ENCODE measurements at regions not wholly inside any gene's neighbourhood (a gene's known extent, or its start where the extent isn't known, plus 50 kb on each side); places are given as distances from the start of the nearest gene placed in this dataset.

GRCh38 chr19:31897292-31897691, 448.1 kb upstream of the ZNF507 start:
- no peak for DNase-seq

DNA sequence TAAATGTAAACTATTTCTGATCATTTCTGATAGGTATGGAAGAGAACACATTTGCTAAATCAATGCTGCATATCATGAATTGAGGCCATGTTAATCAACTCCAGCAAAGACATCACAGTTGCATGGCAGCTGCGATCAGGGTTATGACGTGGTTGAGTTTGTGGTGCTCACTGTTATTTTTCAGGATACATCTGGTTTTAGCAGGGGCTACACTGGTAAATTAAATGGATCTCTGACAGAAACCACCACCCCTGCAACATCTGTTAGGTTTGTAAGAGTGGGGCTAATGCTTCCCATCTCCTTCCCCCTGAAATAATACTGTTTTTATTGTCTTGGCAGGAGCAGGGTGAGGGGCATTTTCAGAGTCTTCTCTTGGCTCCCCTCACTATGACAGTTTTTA, 444.4 kb upstream of the ZNF507 start:
- DNase-seq: no peak

- no peak for DNase-seq
Observed at GRCh38 chr19:31902821-31903220, 442.6 kb upstream of the ZNF507 start.

DNA sequence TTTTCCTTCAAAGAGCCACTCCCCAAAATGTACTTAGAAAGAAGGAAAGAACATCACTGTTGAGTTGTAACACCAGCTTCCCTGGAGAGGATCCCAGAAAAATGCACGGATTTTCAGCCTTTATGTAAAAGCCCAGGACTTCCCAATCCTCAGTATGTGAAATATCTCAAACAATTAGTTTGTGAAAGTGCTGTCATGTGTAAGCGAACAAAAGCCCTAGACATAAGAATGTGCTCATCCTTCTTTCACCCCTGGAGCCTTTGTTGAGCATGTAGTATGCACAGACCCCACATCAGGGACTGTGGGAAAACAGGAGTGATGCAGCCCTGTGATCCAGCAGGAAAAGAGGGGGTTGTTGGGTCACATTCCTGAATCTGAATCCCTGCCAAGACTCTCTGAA, 441.4 kb upstream of the ZNF507 start:
- no peak for DNase-seq

GRCh38 chr19:31906111-31906871, 439.1 kb upstream of the ZNF507 start:
- no peak for DNase-seq

GRCh38 chr19:31907661-31908060, 437.7 kb upstream of the ZNF507 start:
- no peak for DNase-seq

GRCh38 chr19:31908080-31908479, 437.3 kb upstream of the ZNF507 start:
- no peak for DNase-seq

- no peak for DNase-seq
Observed at GRCh38 chr19:31908496-31909225, 436.7 kb upstream of the ZNF507 start.

GRCh38 chr19:31910224-31910623, 435.2 kb upstream of the ZNF507 start:
- DNase-seq: no peak

- no peak for DNase-seq
Observed at GRCh38 chr19:31911577-31911976, 433.8 kb upstream of the ZNF507 start.

GRCh38 chr19:31913103-31913661, 432.2 kb upstream of the ZNF507 start:
- DNase-seq: no peak

DNA sequence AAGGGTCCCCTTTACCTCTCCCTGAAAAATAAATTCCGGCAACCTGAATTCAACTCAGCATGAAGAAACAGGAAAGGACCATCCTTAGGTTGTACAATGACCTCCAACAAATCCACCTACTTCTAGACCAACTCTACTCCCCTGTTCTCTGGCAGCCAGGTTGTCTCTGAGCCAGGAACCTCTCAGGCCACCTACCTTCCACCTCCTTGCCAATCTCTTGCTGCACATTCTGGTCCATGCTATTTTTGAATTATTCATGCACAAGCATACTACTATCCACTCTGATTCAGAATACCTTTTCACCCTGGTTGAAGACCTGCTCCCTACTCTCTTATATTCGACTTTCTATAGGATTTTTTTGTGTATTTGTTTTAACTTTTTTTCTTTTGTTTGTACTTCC, 415.0 kb upstream of the ZNF507 start:
- DNase-seq: no peak

- DNase-seq: no peak
Observed at GRCh38 chr19:31937983-31938382, 407.4 kb upstream of the ZNF507 start.

DNA sequence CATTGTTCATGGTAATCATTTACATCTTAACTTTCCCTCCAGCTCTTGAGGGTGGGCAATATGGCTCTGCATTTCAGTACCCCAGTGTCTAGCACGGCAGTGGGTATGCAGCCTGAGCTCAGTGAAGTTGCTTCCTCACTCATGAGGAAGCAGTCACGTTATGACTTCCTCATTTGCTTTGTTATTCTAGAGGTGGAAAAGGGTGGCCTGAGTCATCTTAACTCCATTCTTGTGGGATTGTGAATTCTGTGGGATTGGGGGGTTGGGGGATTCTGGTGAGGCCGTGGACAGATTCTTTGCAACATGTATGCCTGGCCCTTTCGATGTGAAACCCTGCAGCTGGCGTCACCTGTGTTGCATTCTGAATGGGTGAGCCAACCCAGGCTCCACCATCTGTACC, 406.7 kb upstream of the ZNF507 start:
- DNase-seq: no peak

DNA sequence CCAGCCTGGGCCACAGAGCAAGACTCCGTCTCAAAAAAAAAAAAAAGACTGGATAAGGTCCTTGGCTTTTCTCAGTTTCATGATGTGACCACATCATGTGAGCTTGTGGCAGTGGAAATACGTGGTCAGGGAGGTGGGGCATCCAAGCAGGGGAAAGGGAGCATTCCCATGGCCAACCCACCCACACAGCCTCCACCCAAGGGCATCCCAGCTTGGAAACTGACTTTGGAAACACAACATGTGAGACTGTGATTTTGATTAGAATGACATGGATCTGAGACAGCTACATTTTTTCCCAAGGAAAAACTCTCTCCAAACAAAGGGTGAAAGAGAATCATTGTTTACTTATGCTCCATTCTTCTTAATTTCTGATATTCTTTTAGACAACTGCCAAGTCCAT, 405.0 kb upstream of the ZNF507 start:
- DNase-seq: no peak

DNA sequence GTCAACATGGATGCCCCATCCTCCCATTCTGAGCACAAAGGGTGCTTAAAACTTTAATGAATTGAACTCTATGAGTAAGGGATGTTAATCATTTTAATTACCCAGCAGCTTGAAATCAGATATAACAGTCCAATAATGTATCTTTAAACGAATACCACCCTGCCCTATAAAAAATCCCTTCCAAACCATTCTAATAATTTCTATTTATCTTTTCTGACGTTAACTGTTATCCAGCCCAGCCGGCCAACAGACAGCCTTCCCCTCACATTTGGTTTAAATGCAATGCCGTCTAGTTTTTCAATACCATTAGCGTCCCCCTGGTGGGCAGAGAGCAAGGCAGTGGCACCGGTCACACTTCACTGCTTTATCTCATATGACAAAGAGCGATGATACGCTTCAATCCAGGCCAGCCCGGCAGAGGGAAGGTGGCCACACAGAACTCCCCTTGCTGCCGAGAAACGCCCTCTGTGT, 402.2 kb upstream of the ZNF507 start:
- DNase-seq: no peak

DNA sequence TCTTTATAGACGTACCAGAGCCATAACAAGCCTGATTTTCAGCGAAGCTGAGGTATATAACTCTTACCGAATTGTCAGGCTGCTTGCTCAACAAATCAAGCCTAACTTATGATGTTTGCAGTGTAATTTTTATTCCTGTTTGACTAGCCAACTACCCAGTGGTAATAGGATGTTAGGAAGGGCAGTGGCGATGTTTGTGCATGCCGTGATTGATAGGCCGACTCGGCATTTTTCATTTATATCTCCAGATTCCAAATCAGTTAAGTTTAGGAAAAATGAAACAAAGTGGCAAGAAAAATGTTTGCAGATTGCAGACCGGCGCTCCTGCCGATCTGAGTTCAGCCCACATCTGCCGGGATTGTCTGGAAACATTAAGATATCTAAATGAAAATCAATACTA, 401.6 kb upstream of the ZNF507 start:
- DNase-seq: no peak

DNA sequence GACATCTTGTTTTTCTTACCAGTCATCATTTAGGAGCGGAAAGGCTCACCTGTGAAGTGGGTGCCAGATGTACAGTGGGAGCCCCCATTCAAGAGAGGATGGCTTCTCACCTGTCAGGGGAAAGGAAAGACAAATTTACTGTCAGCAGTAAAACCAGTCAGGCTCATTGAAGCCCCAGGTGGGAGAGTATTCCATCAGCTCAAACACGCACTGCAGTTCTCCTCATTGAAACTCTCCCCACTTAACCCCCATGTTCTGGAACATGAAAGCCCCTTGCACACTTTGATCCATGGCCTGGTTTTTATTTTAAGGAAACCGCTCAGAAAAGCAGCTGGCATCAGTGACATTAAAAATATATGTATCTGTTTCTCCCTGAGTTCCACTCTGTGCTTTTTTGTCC, 401.1 kb upstream of the ZNF507 start:
- DNase-seq: no peak

DNA sequence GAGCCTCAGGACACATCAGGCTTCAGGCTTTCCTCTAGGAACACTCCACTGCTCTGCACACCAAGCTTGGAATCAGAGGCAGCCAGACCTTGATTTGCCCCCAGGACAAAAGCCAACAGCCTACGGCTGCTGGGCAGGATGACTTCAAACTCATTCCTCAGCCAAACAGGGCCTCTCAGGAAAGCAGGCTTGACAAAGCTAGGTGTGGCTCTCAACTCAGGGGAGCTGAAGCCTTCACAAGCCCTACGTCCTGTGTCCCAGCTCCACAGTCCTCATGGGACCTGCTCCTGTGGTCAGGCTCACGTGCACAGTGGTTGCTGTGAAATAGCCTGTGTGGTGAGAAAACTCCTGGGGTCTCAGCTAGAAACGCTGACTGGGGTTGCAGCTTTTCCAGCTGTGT, 398.9 kb upstream of the ZNF507 start:
- DNase-seq: no peak

DNA sequence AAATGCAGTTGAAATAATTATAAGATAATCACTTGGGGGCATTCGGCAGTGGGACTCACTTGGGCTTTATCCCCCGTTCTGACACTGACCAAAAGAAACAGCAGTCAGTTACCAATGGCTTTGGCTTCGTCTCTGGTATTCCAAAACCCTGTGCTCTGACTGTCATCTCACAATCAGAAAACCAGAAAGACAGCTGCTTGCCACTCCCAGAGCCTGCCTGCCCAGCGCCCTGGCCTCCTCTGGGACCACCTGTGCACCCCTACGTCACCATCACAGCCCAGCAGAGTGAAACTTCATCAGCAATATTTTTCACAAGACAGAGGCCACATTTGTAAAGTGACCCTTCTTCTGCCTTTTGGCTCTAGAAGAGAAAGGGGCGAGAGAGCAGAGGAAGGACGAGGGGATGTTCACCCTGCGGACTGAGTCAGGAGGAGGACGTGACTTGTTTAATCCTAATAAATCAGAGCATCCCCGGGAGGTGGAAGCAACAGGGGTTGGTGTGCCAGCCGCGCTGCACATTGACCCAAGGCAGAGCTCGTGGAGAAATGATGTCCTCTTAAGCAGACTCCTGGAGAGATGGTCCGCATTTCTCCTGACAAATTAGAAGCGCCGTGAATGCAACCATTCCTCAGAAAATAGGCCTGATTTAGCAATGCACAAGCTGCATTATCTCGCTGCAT, 397.8 kb upstream of the ZNF507 start:
- no peak for DNase-seq

GRCh38 chr19:31952693-31953092, 392.7 kb upstream of the ZNF507 start:
- no peak for DNase-seq

GRCh38 chr19:31955061-31955460, 390.3 kb upstream of the ZNF507 start:
- no peak for DNase-seq

GRCh38 chr19:31955884-31956283, 389.5 kb upstream of the ZNF507 start:
- DNase-seq: no peak

All from left hindlimb (tissue), 1 donor.